ENCODE measurements at regions not wholly inside any gene's neighbourhood (a gene's known extent, or its start where the extent isn't known, plus 50 kb on each side); places are given as distances from the start of the nearest gene placed in this dataset.

DNA sequence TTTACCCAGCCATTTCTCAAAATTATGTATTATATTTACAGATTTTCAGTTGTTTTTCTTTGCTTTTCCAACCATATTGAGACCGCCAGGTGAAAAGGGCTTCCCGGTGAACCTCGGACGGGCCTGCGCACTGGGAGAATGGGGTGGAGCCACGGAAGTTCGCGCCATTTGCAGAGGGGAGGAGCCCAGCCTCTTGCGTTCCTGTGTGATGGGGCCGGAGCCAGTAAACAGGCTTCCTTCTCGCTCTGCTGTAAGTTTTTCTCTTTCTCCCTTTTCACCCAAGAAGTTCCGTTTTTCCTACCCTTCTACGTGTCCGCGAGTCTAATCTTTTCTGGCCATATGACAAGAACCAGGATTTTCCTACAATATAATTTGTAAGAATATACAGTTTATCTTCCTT lies 1108.8 kb upstream of the SEL1L start:
- DNase-seq (ENCODE audit: low spot score) = no peak
- in situ Hi-C loops (cut with MboI; ENCODE audit: low sequenced_read_pairs, unreplicated experiment) = no loop called here
- TF ChIP-seq, protein P1, sequence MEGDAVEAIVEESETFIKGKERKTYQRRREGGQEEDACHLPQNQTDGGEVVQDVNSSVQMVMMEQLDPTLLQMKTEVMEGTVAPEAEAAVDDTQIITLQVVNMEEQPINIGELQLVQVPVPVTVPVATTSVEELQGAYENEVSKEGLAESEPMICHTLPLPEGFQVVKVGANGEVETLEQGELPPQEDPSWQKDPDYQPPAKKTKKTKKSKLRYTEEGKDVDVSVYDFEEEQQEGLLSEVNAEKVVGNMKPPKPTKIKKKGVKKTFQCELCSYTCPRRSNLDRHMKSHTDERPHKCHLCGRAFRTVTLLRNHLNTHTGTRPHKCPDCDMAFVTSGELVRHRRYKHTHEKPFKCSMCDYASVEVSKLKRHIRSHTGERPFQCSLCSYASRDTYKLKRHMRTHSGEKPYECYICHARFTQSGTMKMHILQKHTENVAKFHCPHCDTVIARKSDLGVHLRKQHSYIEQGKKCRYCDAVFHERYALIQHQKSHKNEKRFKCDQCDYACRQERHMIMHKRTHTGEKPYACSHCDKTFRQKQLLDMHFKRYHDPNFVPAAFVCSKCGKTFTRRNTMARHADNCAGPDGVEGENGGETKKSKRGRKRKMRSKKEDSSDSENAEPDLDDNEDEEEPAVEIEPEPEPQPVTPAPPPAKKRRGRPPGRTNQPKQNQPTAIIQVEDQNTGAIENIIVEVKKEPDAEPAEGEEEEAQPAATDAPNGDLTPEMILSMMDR (IDR thresholded peaks at IDR 0.05; ENCODE audit: borderline replicate concordance, control extremely low read depth, extremely low read depth, insufficient read depth, missing control alignments) = no peak

DNA sequence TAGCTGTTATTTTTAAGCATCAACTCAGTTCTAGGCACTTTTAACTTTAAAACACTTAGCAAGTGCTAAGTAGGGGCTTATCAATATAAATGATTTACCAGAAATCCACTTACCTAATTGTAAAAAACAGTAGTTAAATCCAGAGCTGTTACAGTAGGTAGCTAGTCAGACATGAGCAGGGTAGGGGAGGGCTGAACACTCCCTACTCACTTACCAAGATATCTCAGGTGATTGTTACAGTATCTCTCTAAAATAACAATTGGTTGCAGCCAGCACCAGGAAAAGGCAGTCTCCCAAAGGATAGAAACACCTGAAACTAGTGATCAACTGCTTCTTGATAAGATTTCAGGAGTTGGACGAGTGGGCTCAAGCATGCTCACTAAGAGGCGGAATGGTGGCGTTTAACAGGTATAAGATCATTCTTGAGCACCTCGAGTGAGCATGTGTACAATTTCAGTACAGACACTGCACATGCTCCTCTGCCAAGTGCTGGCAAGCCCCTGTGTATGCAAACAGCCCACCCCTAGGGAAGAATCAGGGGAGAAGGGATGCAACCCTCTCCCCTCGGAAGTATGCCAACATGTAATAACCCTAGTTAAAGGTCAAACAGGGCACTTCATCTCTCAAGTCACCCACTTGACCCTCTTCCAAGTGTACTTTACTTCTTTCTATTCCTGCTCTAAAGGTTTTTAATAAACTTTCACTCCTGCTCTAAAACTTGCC lies 1113.6 kb upstream of the SEL1L start:
- DNase-seq (ENCODE audit: low spot score) = no peak
- in situ Hi-C loops (cut with MboI; ENCODE audit: low sequenced_read_pairs, unreplicated experiment) = no loop called here
- TF ChIP-seq, protein P1 (IDR thresholded peaks at IDR 0.05; ENCODE audit: borderline replicate concordance, control extremely low read depth, extremely low read depth, insufficient read depth, missing control alignments) = no peak

DNA sequence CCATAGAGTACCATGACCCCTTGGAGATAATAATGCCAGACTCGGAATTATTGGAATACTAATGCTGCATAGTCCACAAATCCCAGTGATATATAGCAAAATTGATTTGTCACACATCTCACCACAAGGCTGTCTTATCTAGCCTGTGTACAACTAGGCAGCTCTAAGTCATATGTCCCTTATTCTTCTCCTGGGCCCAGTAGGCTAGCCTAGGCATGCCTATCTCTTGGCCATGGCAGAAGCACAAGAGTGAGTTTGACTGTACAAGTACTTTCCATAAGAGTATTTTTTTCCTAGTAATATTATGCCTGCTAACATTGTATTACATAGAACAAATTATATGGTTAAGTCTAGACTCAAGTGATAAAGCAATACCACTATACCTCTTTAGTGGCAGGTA lies 1122.1 kb upstream of the SEL1L start:
- DNase-seq (ENCODE audit: low spot score) = no peak
- in situ Hi-C loops (cut with MboI; ENCODE audit: low sequenced_read_pairs, unreplicated experiment) = no loop called here
- TF ChIP-seq, protein P1 (IDR thresholded peaks at IDR 0.05; ENCODE audit: borderline replicate concordance, control extremely low read depth, extremely low read depth, insufficient read depth, missing control alignments) = no peak

DNA sequence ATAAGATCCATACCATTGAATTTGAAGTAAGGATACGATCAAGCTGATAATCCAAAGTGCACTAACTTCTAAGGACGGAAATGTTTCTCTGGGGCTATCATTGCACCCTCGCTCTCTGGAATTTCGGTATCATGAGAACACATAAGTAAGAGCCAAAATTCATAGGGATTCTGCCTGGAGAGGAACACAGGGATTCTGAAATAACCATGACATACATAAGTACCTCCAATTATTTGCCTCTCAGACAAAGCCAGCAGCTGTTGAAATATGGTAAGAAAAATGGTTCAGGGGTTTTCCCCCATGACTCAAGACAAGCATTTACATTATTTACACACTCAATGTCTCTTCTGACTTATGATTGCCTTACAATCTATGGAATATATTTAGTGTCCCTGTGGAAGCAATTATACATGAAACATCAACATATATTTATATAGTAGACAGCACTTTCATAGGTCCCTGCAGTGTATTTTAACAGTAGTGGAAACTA lies 1123.6 kb upstream of the SEL1L start:
- no peak for DNase-seq (ENCODE audit: low spot score)
- TF ChIP-seq, protein P1 (IDR thresholded peaks at IDR 0.05; ENCODE audit: borderline replicate concordance, control extremely low read depth, extremely low read depth, insufficient read depth, missing control alignments) = no peak
- in situ Hi-C loops (cut with MboI; ENCODE audit: low sequenced_read_pairs, unreplicated experiment) = no loop called here

- TF ChIP-seq, protein P1 (IDR thresholded peaks at IDR 0.05; ENCODE audit: borderline replicate concordance, control extremely low read depth, extremely low read depth, insufficient read depth, missing control alignments) = no peak
- DNase-seq (ENCODE audit: low spot score) = no peak
- in situ Hi-C loops (cut with MboI; ENCODE audit: low sequenced_read_pairs, unreplicated experiment) = no loop called here
These were observed 1127.6 kb upstream of the SEL1L start for GRCh38 chr14:82661258-82661657.

GRCh38 chr14:82667006-82667405 lies 1133.4 kb upstream of the SEL1L start:
- DNase-seq (ENCODE audit: low spot score) = no peak
- in situ Hi-C loops (cut with MboI; ENCODE audit: low sequenced_read_pairs, unreplicated experiment) = no loop called here
- TF ChIP-seq, protein P1 (IDR thresholded peaks at IDR 0.05; ENCODE audit: borderline replicate concordance, control extremely low read depth, extremely low read depth, insufficient read depth, missing control alignments) = no peak

All from GM13976 (cell line).